ENCODE measurements at regions not wholly inside any gene's neighbourhood (a gene's known extent, or its start where the extent isn't known, plus 50 kb on each side); places are given as distances from the start of the nearest gene placed in this dataset.

GRCh38 chr18:22847392-22847791 is 85.7 kb upstream of the RBBP8 start:
- DNase-seq (ENCODE audit: low spot score): no peak

DNA sequence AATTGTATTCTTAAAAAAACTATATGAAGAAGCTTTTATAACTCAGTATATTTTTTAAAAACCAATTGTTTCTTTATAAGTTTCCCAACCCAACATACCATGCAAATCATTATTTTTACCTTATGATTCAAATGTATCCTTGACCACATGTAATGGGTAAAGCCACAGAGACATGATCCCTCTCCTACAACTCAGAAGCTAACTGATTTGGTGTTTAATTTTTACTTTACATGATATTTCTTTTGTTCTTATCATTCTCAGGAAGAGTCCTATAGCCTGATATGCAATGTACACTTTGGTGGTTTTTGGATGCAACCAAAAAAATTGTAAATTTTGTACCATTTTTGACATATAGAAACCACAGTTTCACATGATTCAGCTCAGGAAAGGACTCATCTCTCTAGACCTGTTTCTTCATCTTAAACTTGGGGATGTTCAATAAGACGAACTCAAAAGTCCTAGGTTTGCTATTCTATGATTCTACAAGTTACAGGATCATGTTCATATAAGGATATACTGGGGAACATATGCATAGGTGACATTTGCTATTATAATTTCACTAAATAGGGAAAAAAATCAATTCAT is 85.2 kb upstream of the RBBP8 start:
- DNase-seq (ENCODE audit: low spot score): peak; percentile 15

DNA sequence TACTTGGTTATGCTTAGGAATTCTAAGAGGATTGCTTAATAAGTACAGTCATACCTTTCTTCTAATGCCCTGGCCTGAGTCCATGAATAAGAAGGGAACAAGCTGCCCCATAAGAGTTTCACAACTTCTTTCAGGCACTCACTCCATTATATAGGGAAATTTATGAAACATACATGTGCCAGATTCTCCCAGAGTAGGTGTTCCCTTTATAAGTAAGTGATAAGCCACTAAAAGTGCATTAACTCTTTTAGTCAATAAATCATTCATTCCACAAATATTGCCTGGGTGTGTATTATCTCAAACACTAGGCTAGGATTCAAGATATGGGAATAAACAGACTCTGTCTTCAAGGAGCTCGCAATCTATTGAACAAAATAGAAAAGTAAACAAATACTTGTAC is 84.5 kb upstream of the RBBP8 start:
- DNase-seq (ENCODE audit: low spot score): no peak

DNA sequence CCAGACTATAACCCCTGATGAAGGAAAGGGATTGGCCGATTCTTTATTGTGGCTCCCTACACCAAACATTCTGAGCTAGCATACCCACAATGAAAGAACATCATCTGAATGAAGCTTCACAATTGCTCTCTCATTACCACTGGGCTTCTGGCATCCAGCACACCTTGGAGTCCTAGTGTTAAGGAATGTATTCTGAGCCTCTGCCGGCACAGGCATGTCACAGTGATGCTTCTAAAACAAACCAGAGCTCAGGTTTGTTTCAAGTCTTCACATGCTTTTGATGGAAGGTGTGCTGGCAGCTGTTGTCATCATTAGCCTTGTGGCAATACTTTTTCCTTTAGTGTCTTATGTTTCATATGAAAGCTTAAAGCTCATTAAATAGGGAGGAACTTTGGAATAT is 76.3 kb upstream of the RBBP8 start:
- DNase-seq (ENCODE audit: low spot score): no peak

DNA sequence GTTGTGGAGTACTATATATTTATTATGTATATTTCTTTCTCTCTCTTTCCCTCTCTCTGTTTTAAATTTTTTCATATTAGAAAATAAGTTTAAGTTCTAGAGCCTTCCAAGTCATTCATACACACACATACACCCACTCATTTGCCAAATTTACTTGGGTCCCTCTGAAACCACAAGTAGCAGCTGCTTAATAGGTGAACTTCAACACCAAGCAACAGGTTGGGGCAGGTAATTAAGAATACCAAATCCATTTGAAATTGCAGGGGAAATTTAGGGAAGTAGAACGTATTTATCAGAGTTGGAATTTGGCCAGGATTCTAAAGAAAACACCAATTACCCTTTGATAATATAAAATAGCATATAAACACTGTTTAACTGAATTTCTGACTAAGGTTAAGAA is 75.0 kb upstream of the RBBP8 start:
- DNase-seq (ENCODE audit: low spot score): no peak

GRCh38 chr18:22860807-22861206 is 72.3 kb upstream of the RBBP8 start:
- no peak for DNase-seq (ENCODE audit: low spot score)

GRCh38 chr18:22865354-22866116 is 67.6 kb upstream of the RBBP8 start:
- DNase-seq (ENCODE audit: low spot score): no peak

DNA sequence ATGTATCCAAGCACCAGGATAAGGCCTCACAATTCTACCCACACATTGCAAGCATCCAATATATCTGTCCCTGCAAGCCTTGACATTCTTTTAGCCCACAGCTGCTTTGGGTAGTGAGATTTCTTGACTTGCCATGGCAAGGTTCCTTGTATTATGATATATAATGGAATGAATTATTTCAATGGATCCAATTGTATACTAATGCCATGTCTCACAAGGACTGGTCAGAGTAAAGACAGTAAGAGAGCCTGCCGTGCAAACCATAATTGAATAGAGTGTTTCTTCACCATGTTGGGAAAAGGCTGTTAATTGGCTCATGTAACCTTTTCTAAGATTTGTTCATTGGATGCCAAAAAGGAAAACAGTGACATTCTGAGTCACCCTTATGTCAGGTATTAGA is 64.3 kb upstream of the RBBP8 start:
- DNase-seq (ENCODE audit: low spot score): no peak

DNA sequence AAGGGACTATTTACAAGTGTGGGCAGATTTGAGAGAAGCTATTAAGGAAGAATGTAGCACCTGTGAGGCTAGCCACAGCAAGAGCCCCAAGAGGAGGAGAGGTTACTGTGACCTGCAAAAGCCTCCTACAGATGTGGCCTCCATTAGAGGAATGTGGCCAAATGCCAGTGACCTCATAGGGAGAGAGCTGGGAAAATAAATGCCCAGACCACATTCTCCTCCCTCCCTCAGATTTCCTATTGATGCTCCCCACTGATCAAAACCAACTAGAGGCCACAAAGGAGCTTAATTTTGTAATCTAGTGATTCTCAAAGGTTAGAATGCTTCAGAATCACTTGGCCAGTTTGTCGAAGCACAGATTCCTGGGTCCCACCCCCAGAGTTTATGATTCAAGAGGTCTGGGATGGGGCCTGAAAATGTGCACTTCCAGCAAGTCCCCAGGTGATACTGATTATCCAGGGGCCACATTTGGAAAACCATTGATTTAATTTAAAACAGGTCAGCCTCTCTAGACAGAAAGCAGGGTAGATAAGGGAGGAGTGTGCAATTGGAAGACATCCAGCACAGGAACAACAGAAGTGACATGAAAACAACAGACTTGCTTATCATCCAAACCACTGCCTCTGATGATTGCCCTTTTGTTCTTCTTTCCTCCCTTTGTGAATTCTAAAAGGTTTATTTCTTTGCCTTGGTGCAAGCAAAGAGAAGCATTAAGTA is 61.2 kb upstream of the RBBP8 start:
- DNase-seq (ENCODE audit: low spot score): no peak

DNA sequence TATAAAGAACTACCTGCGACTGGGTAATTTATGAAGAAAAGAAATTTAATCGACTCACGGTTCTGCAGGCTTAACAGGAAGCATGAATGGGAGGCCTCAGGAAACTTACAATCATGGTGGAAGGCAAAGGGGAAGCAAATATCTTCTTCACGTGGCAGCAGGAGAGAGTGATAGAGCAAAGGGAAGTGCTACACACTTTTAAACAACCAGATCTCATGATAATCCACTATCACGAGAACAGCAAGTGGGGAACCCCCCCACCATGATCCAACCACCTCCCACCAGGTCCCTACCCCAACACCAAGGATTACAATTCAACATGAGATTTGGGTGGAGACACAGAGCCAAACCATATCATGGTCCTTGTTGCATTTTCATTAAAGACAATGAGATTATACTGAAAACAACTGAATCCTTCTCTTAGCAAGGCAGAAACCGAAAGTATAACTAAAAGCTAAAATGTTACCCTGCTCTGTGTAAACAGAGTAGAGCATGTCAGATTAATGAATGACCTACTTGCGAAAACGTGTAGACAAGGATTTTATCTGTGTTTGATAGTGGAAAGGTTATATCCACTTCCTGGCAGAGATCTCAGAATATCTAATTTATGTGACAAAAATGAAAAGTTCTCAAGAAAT is 60.1 kb upstream of the RBBP8 start:
- no peak for DNase-seq (ENCODE audit: low spot score)

DNA sequence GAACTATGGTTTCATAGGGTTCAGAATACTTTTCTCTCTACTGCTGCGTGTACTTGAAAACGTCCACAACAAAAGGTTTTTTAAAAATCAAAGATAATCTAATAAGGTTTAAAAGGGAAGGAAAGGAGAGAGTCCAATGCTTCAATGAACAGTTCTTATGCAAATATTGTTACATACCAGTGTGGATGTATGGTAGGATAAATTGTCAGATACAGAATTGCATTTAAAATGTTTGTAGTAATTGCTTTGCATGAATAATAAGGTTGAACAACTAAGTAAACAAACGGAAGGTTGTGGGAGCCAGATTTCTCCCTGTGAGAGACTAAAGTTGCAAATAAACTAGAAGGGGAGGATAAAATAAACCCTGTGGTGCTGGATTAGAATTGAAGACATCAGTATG is 53.8 kb upstream of the RBBP8 start:
- DNase-seq (ENCODE audit: low spot score): no peak

GRCh38 chr18:22882084-22882483 is 51.0 kb upstream of the RBBP8 start:
- no peak for DNase-seq (ENCODE audit: low spot score)

DNA sequence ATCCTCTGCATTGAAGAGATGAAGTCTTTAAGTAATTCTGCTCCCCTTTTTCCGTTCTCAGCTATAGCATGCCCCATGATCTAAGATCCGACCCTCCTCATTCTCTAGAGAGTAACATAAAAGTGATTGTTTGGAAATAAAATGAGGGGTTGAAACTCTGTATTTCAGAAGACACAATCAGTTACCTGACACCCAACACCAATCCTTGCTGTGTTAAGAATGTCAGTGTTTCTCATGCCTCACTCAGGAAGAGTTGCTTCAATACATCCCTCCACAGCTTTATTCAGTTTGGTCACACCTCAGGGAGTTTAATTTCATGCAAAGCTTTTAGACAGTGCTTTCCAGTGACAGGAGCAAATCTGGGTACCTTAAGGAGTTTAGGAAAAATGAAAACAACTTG is 49.9 kb upstream of the RBBP8 start:
- no peak for DNase-seq (ENCODE audit: low spot score)
